ENCODE measurements at regions not wholly inside any gene's neighbourhood (a gene's known extent, or its start where the extent isn't known, plus 50 kb on each side); places are given as distances from the start of the nearest gene placed in this dataset.

- FAIRE-seq (no peak), DNase-seq (peak in 2 of 6 donors; percentile 32 to 38)
- WGBS, 2 donors: 91 to 100% methylated on average over 2 of the region's 2 CpGs
These were observed 270.6 kb downstream of the PCDH20 start for GRCh38 chr13:61144834-61145593.

GRCh38 chr13:61144301-61144700, 271.3 kb downstream of the PCDH20 start:
- ATAC-seq: no peak
- TF ChIP-seq CTCF (IDR thresholded peaks at IDR 0.05): no peak

More at GRCh38 chr13:61144834-61145593, 270.6 kb downstream of the PCDH20 start:
- H3K4me1 ChIP-seq: no peaks in the 10 kb centered on the region
- no peaks in the 10 kb centered on the region for H3K27me3 ChIP-seq
- no peak for ATAC-seq
- intact Hi-C loops (cut with DNase I): no loop called here
- no peak overlapping the region for H3K4me3 ChIP-seq
- TF ChIP-seq CTCF (IDR thresholded peaks at IDR 0.05): no peak
- H3K27ac ChIP-seq: no peak overlapping the region
- no peaks in the 10 kb centered on the region for H3K9me3 ChIP-seq
- no peaks in the 10 kb centered on the region for H3K36me3 ChIP-seq

GRCh38 chr13:61142506-61142905, 273.1 kb downstream of the PCDH20 start:
- intact Hi-C loops (cut with DNase I): no loop called here
- no peak overlapping the region for H3K27ac ChIP-seq
- H3K9me3 ChIP-seq: no peaks in the 10 kb centered on the region
- no peaks in the 10 kb centered on the region for H3K36me3 ChIP-seq
- no peaks in the 10 kb centered on the region for H3K4me1 ChIP-seq
- FAIRE-seq (no peak), ATAC-seq (no peak), DNase-seq (no peak)
- H3K27me3 ChIP-seq: no peaks in the 10 kb centered on the region
- H3K4me3 ChIP-seq: no peak overlapping the region
- no peak for TF ChIP-seq CTCF (IDR thresholded peaks at IDR 0.05)

More at GRCh38 chr13:61144301-61144700, 271.3 kb downstream of the PCDH20 start:
- intact Hi-C loops (cut with DNase I): no loop called here
- no peak for DNase-seq
- H3K36me3 ChIP-seq: no peaks in the 10 kb centered on the region
- H3K27me3 ChIP-seq: no peaks in the 10 kb centered on the region
- 92 to 94% methylated on average over 1 of the region's 1 CpG for WGBS, 2 donors
- no peaks in the 10 kb centered on the region for H3K4me1 ChIP-seq
- no peak for FAIRE-seq
- H3K9me3 ChIP-seq: no peaks in the 10 kb centered on the region
- H3K27ac ChIP-seq: no peak overlapping the region
- no peak overlapping the region for H3K4me3 ChIP-seq

GRCh38 chr13:61138857-61139256, 276.8 kb downstream of the PCDH20 start:
- Histone ChIP-seq H3K27ac (no peak overlapping the region), H3K4me3 (no peak overlapping the region), H3K27me3 (no peaks in the 10 kb centered on the region), H3K36me3 (no peaks in the 10 kb centered on the region), H3K4me1 (no peaks in the 10 kb centered on the region), H3K9me3 (no peaks in the 10 kb centered on the region)
- FAIRE-seq: no peak
- TF ChIP-seq CTCF (IDR thresholded peaks at IDR 0.05): no peak
- ATAC-seq: no peak
- intact Hi-C loops (cut with DNase I): no loop called here
- DNase-seq: no peak

GRCh38 chr13:61136515-61136914, 279.1 kb downstream of the PCDH20 start:
- DNase-seq: no peak
- WGBS, 2 donors: 72 to 80% methylated on average over 1 of the region's 1 CpG
- no peaks in the 10 kb centered on the region for H3K27me3 ChIP-seq
- H3K4me3 ChIP-seq: no peak overlapping the region
- TF ChIP-seq CTCF (IDR thresholded peaks at IDR 0.05): no peak
- no peak for ATAC-seq
- no peak for FAIRE-seq
- H3K4me1 ChIP-seq: no peaks in the 10 kb centered on the region
- intact Hi-C loops (cut with DNase I): no loop called here
- no peaks in the 10 kb centered on the region for H3K9me3 ChIP-seq
- H3K27ac ChIP-seq: no peak overlapping the region
- no peaks in the 10 kb centered on the region for H3K36me3 ChIP-seq
